SK-N-MC (cell line): ENCODE measurements at regions not wholly inside any gene's neighbourhood (a gene's known extent, or its start where the extent isn't known, plus 50 kb on each side); places are given as distances from the start of the nearest gene placed in this dataset.

Experiments
- EZH2 ChIP-seq: fragments of 200-600 bp; sonication (generic); IDR thresholded peaks from one replicate; pipeline ENCODE4 v1.6.1; 2017; ENCODE audit warnings: antibody characterized with exemption
- FOXP2 ChIP-seq: optimal IDR thresholded peaks from 2 replicates; pipeline ENCODE3; 2011; ENCODE audit warnings: mild to moderate bottlenecking, moderate library complexity; ENCODE audit not compliant: insufficient read depth; ENCODE audit errors: extremely low read length, control extremely low read depth
- POLR2AphosphoS5 ChIP-seq: IDR thresholded peaks from 2 replicates; pipeline ENCODE4 v1.6.1; 2012; ENCODE audit warnings: mild to moderate bottlenecking, low read depth, low read length, borderline replicate concordance

- TF ChIP-seq EZH2: no peak
- no peak for TF ChIP-seq POLR2AphosphoS5
- TF ChIP-seq FOXP2: no peak
Measured at GRCh38 chr6:60670036-60670435, 1616.0 kb downstream of the KHDRBS2 start.
